ENCODE measurements at regions not wholly inside any gene's neighbourhood (a gene's known extent, or its start where the extent isn't known, plus 50 kb on each side); places are given as distances from the start of the nearest gene placed in this dataset.

- no peak for TF ChIP-seq ZFX (IDR thresholded peaks at IDR 0.05)
- TF ChIP-seq CTCF (conservative IDR thresholded peaks at IDR 0.05) = no peak
- H3K27ac ChIP-seq = no peak overlapping the region
Measured at GRCh38 chr15:56307180-56307579, 58.0 kb upstream of the TEX9 start.

GRCh38 chr15:56298723-56299122 lies 55.0 kb upstream of the RFX7 start:
- H3K27ac ChIP-seq = no peak overlapping the region
- TF ChIP-seq CTCF (conservative IDR thresholded peaks at IDR 0.05) (no peak), ZFX (IDR thresholded peaks at IDR 0.05) (no peak)

- H3K27ac ChIP-seq = no peak overlapping the region
- no peak for TF ChIP-seq ZFX (IDR thresholded peaks at IDR 0.05)
- TF ChIP-seq CTCF (conservative IDR thresholded peaks at IDR 0.05) = 0 out of 2 replicates have a peak, but pooled peaks have one; percentile 5
Measured at GRCh38 chr15:56295433-56295832, 51.8 kb upstream of the RFX7 start.

GRCh38 chr15:56293495-56294292 lies 50.0 kb upstream of the RFX7 start:
- TF ChIP-seq CTCF (conservative IDR thresholded peaks at IDR 0.05) (no peak), ZFX (IDR thresholded peaks at IDR 0.05) (no peak)
- no peak overlapping the region for H3K27ac ChIP-seq
